ENCODE measurements at regions not wholly inside any gene's neighbourhood (a gene's known extent, or its start where the extent isn't known, plus 50 kb on each side); places are given as distances from the start of the nearest gene placed in this dataset.

DNA sequence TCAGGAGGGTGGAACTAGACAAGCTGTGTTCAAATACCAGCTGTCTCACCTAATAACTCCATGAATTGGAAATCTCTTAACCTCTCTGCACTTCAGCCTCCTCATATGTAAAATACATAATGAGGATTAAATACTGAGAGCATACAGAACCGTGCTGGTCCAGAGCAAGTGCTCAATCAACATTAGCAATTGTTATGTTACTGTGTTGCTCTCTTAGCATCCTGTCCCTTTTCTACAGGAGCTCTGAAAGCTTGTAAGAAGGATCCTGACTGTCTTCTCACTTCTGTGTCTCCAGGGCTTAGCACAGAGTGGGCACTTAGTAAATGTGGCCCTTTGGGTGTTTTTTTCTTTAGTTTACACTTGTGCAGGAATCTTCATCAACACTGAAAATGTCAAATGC lies 1456.1 kb upstream of the IGFBP7 start:
- TF ChIP-seq, protein P1, sequence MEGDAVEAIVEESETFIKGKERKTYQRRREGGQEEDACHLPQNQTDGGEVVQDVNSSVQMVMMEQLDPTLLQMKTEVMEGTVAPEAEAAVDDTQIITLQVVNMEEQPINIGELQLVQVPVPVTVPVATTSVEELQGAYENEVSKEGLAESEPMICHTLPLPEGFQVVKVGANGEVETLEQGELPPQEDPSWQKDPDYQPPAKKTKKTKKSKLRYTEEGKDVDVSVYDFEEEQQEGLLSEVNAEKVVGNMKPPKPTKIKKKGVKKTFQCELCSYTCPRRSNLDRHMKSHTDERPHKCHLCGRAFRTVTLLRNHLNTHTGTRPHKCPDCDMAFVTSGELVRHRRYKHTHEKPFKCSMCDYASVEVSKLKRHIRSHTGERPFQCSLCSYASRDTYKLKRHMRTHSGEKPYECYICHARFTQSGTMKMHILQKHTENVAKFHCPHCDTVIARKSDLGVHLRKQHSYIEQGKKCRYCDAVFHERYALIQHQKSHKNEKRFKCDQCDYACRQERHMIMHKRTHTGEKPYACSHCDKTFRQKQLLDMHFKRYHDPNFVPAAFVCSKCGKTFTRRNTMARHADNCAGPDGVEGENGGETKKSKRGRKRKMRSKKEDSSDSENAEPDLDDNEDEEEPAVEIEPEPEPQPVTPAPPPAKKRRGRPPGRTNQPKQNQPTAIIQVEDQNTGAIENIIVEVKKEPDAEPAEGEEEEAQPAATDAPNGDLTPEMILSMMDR (IDR thresholded peaks at IDR 0.05) = no peak
- TF ChIP-seq POLR2AphosphoS5 (IDR thresholded peaks at IDR 0.05; ENCODE audit: low read depth, low read length) = no peak
- TF ChIP-seq, protein P2, sequence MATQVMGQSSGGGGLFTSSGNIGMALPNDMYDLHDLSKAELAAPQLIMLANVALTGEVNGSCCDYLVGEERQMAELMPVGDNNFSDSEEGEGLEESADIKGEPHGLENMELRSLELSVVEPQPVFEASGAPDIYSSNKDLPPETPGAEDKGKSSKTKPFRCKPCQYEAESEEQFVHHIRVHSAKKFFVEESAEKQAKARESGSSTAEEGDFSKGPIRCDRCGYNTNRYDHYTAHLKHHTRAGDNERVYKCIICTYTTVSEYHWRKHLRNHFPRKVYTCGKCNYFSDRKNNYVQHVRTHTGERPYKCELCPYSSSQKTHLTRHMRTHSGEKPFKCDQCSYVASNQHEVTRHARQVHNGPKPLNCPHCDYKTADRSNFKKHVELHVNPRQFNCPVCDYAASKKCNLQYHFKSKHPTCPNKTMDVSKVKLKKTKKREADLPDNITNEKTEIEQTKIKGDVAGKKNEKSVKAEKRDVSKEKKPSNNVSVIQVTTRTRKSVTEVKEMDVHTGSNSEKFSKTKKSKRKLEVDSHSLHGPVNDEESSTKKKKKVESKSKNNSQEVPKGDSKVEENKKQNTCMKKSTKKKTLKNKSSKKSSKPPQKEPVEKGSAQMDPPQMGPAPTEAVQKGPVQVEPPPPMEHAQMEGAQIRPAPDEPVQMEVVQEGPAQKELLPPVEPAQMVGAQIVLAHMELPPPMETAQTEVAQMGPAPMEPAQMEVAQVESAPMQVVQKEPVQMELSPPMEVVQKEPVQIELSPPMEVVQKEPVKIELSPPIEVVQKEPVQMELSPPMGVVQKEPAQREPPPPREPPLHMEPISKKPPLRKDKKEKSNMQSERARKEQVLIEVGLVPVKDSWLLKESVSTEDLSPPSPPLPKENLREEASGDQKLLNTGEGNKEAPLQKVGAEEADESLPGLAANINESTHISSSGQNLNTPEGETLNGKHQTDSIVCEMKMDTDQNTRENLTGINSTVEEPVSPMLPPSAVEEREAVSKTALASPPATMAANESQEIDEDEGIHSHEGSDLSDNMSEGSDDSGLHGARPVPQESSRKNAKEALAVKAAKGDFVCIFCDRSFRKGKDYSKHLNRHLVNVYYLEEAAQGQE (IDR thresholded peaks at IDR 0.05; ENCODE audit: insufficient read depth in 1 of 2, low read depth in 2 of 2, low read length in 1 of 2) = no peak
